ENCODE measurements at regions not wholly inside any gene's neighbourhood (a gene's known extent, or its start where the extent isn't known, plus 50 kb on each side); places are given as distances from the start of the nearest gene placed in this dataset.
A peak's percentile ranks its signal among the peaks of the same experiment; 100 is the strongest.
"Not testable (repeated sequence)": the region's sequence is repeated elsewhere in the genome, so short reads cannot be mapped to it uniquely, and the experiment has no call there.

- not testable (repeated sequence) for H3K9ac ChIP-seq (ENCODE audit: low read depth, low read length, poor library complexity); H2BK12ac ChIP-seq (ENCODE audit: low read length)
Observed at GRCh38 chr9:102469430-102469829, 525.7 kb upstream of the CYLC2 start.

GRCh38 chr9:102461156-102461819 lies 533.8 kb upstream of the CYLC2 start:
- H3K27ac ChIP-seq (replicated peaks; ENCODE audit: low read length), result no peak overlapping the region
- no peak overlapping the region for H2BK120ac ChIP-seq (ENCODE audit: low read depth, low read length)
- H2AFZ ChIP-seq (ENCODE audit: low read length), result no peak overlapping the region
- no peak overlapping the region for H2AK5ac ChIP-seq (ENCODE audit: low read depth, low read length)
- H3K27me3 ChIP-seq (ENCODE audit: control insufficient read depth in 3 of 3, insufficient read depth in 3 of 3, low read depth in 1 of 3, low read length in 3 of 3), result no peaks in the 10 kb centered on the region
- H3K14ac ChIP-seq (ENCODE audit: low read length), result no peak overlapping the region
- no CpG with 5 or more reads among the region's 2 CpGs for WGBS, 2 donors (ENCODE audit: extremely low coverage in 2 of 2, insufficient read length in 2 of 2, insufficient replicate concordance in 1 of 2)
- peak overlapping the region; percentile 51 for H3K18ac ChIP-seq (ENCODE audit: low read length)
- H4K8ac ChIP-seq (ENCODE audit: low read depth, low read length), result no peak overlapping the region
- H2BK15ac ChIP-seq (ENCODE audit: low read length), result no peak overlapping the region
- no peaks in the 10 kb centered on the region for H3K79me1 ChIP-seq (ENCODE audit: low read depth, low read length)
- no peaks in the 10 kb centered on the region for H3K4me1 ChIP-seq (ENCODE audit: control insufficient read depth in 2 of 2, insufficient read depth in 1 of 2, low read depth in 1 of 2, low read length in 2 of 2)
- no peak overlapping the region for H3K4me3 ChIP-seq (ENCODE audit: low read length in 2 of 2)
- DNase-seq (ENCODE audit: low spot score), result no peak
- no peaks in the 10 kb centered on the region for H3K9me3 ChIP-seq (replicated peaks in 1 of 2; ENCODE audit: control insufficient read depth in 2 of 2, insufficient read depth in 1 of 2, low read depth in 1 of 2, low read length in 2 of 2)
- no peak overlapping the region for H3K4ac ChIP-seq (ENCODE audit: low read length)
- no peak overlapping the region for H3K23ac ChIP-seq (ENCODE audit: low read depth, low read length, poor library complexity)
- H3K36me3 ChIP-seq (replicated peaks in 1 of 2; ENCODE audit: control insufficient read depth in 2 of 2, insufficient read depth in 2 of 2, low read length in 2 of 2), result no peaks in the 10 kb centered on the region
- no peak overlapping the region for H3K4me2 ChIP-seq (ENCODE audit: insufficient read depth, low read length, poor library complexity, severe bottlenecking)
- H3K9ac ChIP-seq (ENCODE audit: low read depth, low read length, poor library complexity), result no peak overlapping the region
- H2BK5ac ChIP-seq (ENCODE audit: low read length), result no peak overlapping the region
- no peak overlapping the region for H2BK12ac ChIP-seq (ENCODE audit: low read length)
- no peak overlapping the region for H4K91ac ChIP-seq (ENCODE audit: low read depth, low read length, poor library complexity)

More at GRCh38 chr9:102469430-102469829, 525.7 kb upstream of the CYLC2 start:
- H2BK15ac ChIP-seq (ENCODE audit: low read length); H2BK5ac ChIP-seq (ENCODE audit: low read length); H3K4ac ChIP-seq (ENCODE audit: low read length); H3K27me3 ChIP-seq (ENCODE audit: control insufficient read depth in 3 of 3, insufficient read depth in 3 of 3, low read depth in 1 of 3, low read length in 3 of 3); H3K23ac ChIP-seq (ENCODE audit: low read depth, low read length, poor library complexity); H3K4me1 ChIP-seq (ENCODE audit: control insufficient read depth in 2 of 2, insufficient read depth in 1 of 2, low read depth in 1 of 2, low read length in 2 of 2); H3K4me2 ChIP-seq (ENCODE audit: insufficient read depth, low read length, poor library complexity, severe bottlenecking); H3K18ac ChIP-seq (ENCODE audit: low read length); H2AFZ ChIP-seq (ENCODE audit: low read length); H3K79me1 ChIP-seq (ENCODE audit: low read depth, low read length); H2BK120ac ChIP-seq (ENCODE audit: low read depth, low read length); H3K9me3 ChIP-seq (replicated peaks in 1 of 2; ENCODE audit: control insufficient read depth in 2 of 2, insufficient read depth in 1 of 2, low read depth in 1 of 2, low read length in 2 of 2); H4K8ac ChIP-seq (ENCODE audit: low read depth, low read length); H3K36me3 ChIP-seq (replicated peaks in 1 of 2; ENCODE audit: control insufficient read depth in 2 of 2, insufficient read depth in 2 of 2, low read length in 2 of 2); H2AK5ac ChIP-seq (ENCODE audit: low read depth, low read length); H3K14ac ChIP-seq (ENCODE audit: low read length); DNase-seq (ENCODE audit: low spot score); H4K91ac ChIP-seq (ENCODE audit: low read depth, low read length, poor library complexity); H3K4me3 ChIP-seq (ENCODE audit: low read length in 2 of 2); H3K27ac ChIP-seq (replicated peaks; ENCODE audit: low read length): not testable (repeated sequence)
- WGBS, 2 donors (ENCODE audit: extremely low coverage in 2 of 2, insufficient read length in 2 of 2, insufficient replicate concordance in 1 of 2), result no CpG with 5 or more reads among the region's 7 CpGs

GRCh38 chr9:102459828-102460227 lies 535.3 kb upstream of the CYLC2 start:
- Histone ChIP-seq H3K4me3 (ENCODE audit: low read length in 2 of 2) (no peak overlapping the region), H2BK12ac (ENCODE audit: low read length) (no peak overlapping the region), H2BK120ac (ENCODE audit: low read depth, low read length) (no peak overlapping the region), H2AFZ (ENCODE audit: low read length) (no peak overlapping the region), H3K36me3 (replicated peaks in 1 of 2; ENCODE audit: control insufficient read depth in 2 of 2, insufficient read depth in 2 of 2, low read length in 2 of 2) (no peaks in the 10 kb centered on the region), H3K4ac (ENCODE audit: low read length) (no peak overlapping the region), H2BK15ac (ENCODE audit: low read length) (no peak overlapping the region), H3K27ac (replicated peaks; ENCODE audit: low read length) (no peak overlapping the region), H4K91ac (ENCODE audit: low read depth, low read length, poor library complexity) (no peak overlapping the region), H4K8ac (ENCODE audit: low read depth, low read length) (no peak overlapping the region), H3K9ac (ENCODE audit: low read depth, low read length, poor library complexity) (no peak overlapping the region), H3K4me1 (ENCODE audit: control insufficient read depth in 2 of 2, insufficient read depth in 1 of 2, low read depth in 1 of 2, low read length in 2 of 2) (no peaks in the 10 kb centered on the region), H3K14ac (ENCODE audit: low read length) (no peak overlapping the region), H3K9me3 (replicated peaks in 1 of 2; ENCODE audit: control insufficient read depth in 2 of 2, insufficient read depth in 1 of 2, low read depth in 1 of 2, low read length in 2 of 2) (no peaks in the 10 kb centered on the region), H2BK5ac (ENCODE audit: low read length) (no peak overlapping the region), H3K23ac (ENCODE audit: low read depth, low read length, poor library complexity) (no peak overlapping the region), H3K18ac (ENCODE audit: low read length) (no peak overlapping the region), H3K27me3 (ENCODE audit: control insufficient read depth in 3 of 3, insufficient read depth in 3 of 3, low read depth in 1 of 3, low read length in 3 of 3) (no peaks in the 10 kb centered on the region), H3K4me2 (ENCODE audit: insufficient read depth, low read length, poor library complexity, severe bottlenecking) (no peak overlapping the region), H3K79me1 (ENCODE audit: low read depth, low read length) (no peaks in the 10 kb centered on the region), H2AK5ac (ENCODE audit: low read depth, low read length) (no peak overlapping the region)
- WGBS, 2 donors (ENCODE audit: extremely low coverage in 2 of 2, insufficient read length in 2 of 2, insufficient replicate concordance in 1 of 2), result no CpG with 5 or more reads among the region's 1 CpG
- DNase-seq (ENCODE audit: low spot score), result no peak

- no peak overlapping the region for H3K4me3 ChIP-seq (ENCODE audit: low read length in 2 of 2)
- no peaks in the 10 kb centered on the region for H3K9me3 ChIP-seq (replicated peaks in 1 of 2; ENCODE audit: control insufficient read depth in 2 of 2, insufficient read depth in 1 of 2, low read depth in 1 of 2, low read length in 2 of 2)
- WGBS, 2 donors (ENCODE audit: extremely low coverage in 2 of 2, insufficient read length in 2 of 2, insufficient replicate concordance in 1 of 2), result no CpG with 5 or more reads among the region's 1 CpG
- H3K4ac ChIP-seq (ENCODE audit: low read length), result no peak overlapping the region
- no peak overlapping the region for H3K18ac ChIP-seq (ENCODE audit: low read length)
- H3K79me1 ChIP-seq (ENCODE audit: low read depth, low read length), result no peaks in the 10 kb centered on the region
- H3K9ac ChIP-seq (ENCODE audit: low read depth, low read length, poor library complexity), result no peak overlapping the region
- no peak overlapping the region for H4K91ac ChIP-seq (ENCODE audit: low read depth, low read length, poor library complexity)
- H3K36me3 ChIP-seq (replicated peaks in 1 of 2; ENCODE audit: control insufficient read depth in 2 of 2, insufficient read depth in 2 of 2, low read length in 2 of 2), result no peaks in the 10 kb centered on the region
- H2AK5ac ChIP-seq (ENCODE audit: low read depth, low read length), result no peak overlapping the region
- no peak overlapping the region for H2BK15ac ChIP-seq (ENCODE audit: low read length)
- H3K27ac ChIP-seq (replicated peaks; ENCODE audit: low read length), result no peak overlapping the region
- no peak for DNase-seq (ENCODE audit: low spot score)
- no peaks in the 10 kb centered on the region for H3K4me1 ChIP-seq (ENCODE audit: control insufficient read depth in 2 of 2, insufficient read depth in 1 of 2, low read depth in 1 of 2, low read length in 2 of 2)
- no peak overlapping the region for H3K23ac ChIP-seq (ENCODE audit: low read depth, low read length, poor library complexity)
- H4K8ac ChIP-seq (ENCODE audit: low read depth, low read length), result no peak overlapping the region
- no peak overlapping the region for H2BK12ac ChIP-seq (ENCODE audit: low read length)
- H2BK120ac ChIP-seq (ENCODE audit: low read depth, low read length), result no peak overlapping the region
- H2BK5ac ChIP-seq (ENCODE audit: low read length), result no peak overlapping the region
- no peak overlapping the region for H3K4me2 ChIP-seq (ENCODE audit: insufficient read depth, low read length, poor library complexity, severe bottlenecking)
- no peak overlapping the region for H3K14ac ChIP-seq (ENCODE audit: low read length)
- H3K27me3 ChIP-seq (ENCODE audit: control insufficient read depth in 3 of 3, insufficient read depth in 3 of 3, low read depth in 1 of 3, low read length in 3 of 3), result no peaks in the 10 kb centered on the region
- no peak overlapping the region for H2AFZ ChIP-seq (ENCODE audit: low read length)
Observed at GRCh38 chr9:102456562-102456961, 538.6 kb upstream of the CYLC2 start.

Data from neuronal stem cell (in vitro differentiated cells).